ENCODE measurements at regions not wholly inside any gene's neighbourhood (a gene's known extent, or its start where the extent isn't known, plus 50 kb on each side); places are given as distances from the start of the nearest gene placed in this dataset.

DNA sequence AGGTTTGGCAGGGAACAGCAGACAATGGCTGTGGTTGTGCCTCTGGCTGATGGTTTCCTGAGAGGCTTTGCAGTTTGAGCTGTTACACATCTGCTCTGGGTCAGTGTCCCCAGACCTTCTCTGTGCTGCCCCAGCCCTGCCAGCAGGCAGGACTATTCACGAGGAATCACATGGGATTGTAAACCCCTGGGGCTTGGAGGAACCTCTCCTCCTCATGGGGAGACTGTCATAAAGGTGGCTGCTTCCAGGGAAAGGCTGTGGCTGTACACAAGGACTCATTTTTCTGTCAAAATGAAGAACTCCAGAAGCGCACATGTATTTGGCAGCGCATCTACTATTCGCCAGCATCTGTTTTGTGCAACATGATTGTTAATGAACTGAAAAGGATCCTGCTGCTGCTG is 142.6 kb upstream of the CYP1B1 start:
- ATAC-seq (replicated peaks in 6 of 8): peak in 1 of 8 experiments; percentile 41
- H3K4me3 ChIP-seq: no peak overlapping the region
- in situ Hi-C loops (cut with MboI; ENCODE audit: low pct_unique_long_range_greater_than_20kb in 2 of 9, low sequenced_read_pairs in 9 of 9, unreplicated experiment in 9 of 9): no loop called here
- H3K27ac ChIP-seq: no peak overlapping the region
- 0 to 80% (median 50%) methylated on average over 1 to 4 of the region's 4 CpGs; no CpG with 5 or more reads in 5 of the 10 experiments for WGBS, 10 experiments
- H3K4me1 ChIP-seq (replicated peaks in 1 of 2): peaks cover 10 to 14% of the 10 kb centered on the region in 2 donors

DNA sequence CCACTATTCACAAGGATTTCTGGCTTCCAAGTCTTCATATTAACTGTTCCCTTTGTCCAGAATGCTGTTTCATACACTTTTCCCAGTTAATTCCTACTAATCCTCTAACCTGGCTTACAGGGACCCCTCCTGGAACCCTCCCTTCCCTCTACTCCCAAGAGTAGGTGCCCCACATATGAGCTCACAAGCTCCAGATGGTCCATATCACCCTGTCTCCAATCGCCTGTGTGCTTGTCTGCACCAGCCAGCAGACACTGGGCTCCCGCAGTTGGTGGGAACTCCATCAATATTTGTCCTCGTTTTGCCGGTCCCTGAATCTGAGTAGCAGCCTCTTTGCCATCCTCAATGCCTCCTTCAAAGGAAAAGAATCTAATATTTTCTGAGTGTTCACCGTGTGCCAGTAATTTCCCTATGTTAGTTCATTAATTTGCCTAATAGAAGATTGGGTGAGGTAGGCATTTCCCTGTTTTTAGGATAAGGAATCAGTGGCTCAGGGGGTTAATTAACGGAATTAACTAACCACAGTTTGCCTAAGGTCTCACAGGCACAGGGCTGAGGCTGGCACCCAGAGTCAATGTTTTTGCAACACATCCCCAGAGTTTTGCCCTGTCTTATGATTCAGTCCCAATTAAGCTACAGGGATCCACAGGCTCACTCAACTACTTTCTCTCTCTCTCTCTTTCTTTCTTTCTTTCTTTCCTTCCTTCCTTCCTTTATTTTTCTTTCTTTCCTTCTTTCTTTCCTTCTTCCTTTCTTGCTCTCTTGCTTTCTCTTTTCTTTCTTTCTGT is 141.6 kb upstream of the CYP1B1 start:
- no peak overlapping the region for H3K27ac ChIP-seq
- WGBS, 10 experiments: 0 to 100% (median 72%) methylated on average over 1 to 5 of the region's 6 CpGs
- no peak overlapping the region for H3K4me3 ChIP-seq
- ATAC-seq (replicated peaks in 6 of 8): no peak
- in situ Hi-C loops (cut with MboI; ENCODE audit: low pct_unique_long_range_greater_than_20kb in 2 of 9, low sequenced_read_pairs in 9 of 9, unreplicated experiment in 9 of 9): no loop called here
- H3K4me1 ChIP-seq (replicated peaks in 1 of 2): peaks cover 10 to 15% of the 10 kb centered on the region in 2 donors

DNA sequence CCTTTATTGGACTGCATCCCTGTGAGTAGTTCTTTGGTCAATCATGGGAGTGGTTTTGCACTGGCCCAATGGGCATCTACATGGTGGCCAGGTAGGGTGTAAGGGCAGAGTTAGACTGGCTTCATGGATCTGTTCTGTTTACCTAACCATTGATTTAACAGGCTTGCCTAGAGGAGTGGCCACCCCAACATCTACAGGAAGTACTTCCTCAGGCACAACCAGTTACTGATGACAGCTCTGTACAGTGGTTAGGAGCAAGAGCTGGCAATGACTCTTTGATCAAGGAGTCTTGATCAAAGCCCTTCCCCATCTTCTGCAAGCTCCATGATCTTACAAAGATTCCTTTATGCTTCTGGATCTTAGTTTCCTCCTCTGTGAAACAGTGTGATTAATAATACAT is 140.9 kb upstream of the CYP1B1 start:
- Histone ChIP-seq H3K27ac (no peak overlapping the region), H3K4me1 (replicated peaks in 1 of 2) (peaks cover 10 to 15% of the 10 kb centered on the region in 2 donors), H3K4me3 (no peak overlapping the region)
- in situ Hi-C loops (cut with MboI; ENCODE audit: low pct_unique_long_range_greater_than_20kb in 2 of 9, low sequenced_read_pairs in 9 of 9, unreplicated experiment in 9 of 9): no loop called here
- ATAC-seq (replicated peaks in 6 of 8): no peak

DNA sequence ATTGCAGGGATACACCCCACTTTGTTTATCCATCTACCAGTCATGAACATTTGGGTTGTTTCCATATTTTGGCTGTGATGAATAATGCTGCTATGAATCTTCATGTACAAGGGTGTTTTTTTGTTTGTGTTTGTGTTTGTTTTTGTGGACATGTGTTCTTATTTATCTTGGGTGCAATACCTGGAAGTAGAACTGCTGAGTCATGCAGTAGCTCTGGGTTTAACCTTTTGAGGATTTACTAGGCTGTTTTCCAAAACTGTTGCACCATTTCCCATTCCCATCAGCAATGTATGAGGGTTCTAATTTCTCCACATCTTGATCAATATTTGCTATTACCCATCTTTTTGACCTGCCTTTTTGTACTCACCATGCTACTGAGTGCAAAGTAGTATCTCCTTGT is 140.0 kb upstream of the CYP1B1 start:
- no peak overlapping the region for H3K27ac ChIP-seq
- H3K4me3 ChIP-seq: no peak overlapping the region
- H3K4me1 ChIP-seq (replicated peaks in 1 of 2): peaks cover 10 to 15% of the 10 kb centered on the region in 2 donors
- ATAC-seq (replicated peaks in 6 of 8): peak in 2 of 8 experiments; percentile 70 to 74
- in situ Hi-C loops (cut with MboI; ENCODE audit: low pct_unique_long_range_greater_than_20kb in 2 of 9, low sequenced_read_pairs in 9 of 9, unreplicated experiment in 9 of 9): no loop called here

- no peak overlapping the region for H3K4me3 ChIP-seq
- peaks cover 10 to 15% of the 10 kb centered on the region in 2 donors for H3K4me1 ChIP-seq (replicated peaks in 1 of 2)
- peak in 2 of 8 experiments; percentile 27 to 58 for ATAC-seq (replicated peaks in 6 of 8)
- WGBS, 10 experiments: 5 to 100% (median 83%) methylated on average over 1 to 2 of the region's 2 CpGs; no CpG with 5 or more reads in 4 of the 10 experiments
- H3K27ac ChIP-seq: no peak overlapping the region
- in situ Hi-C loops (cut with MboI; ENCODE audit: low pct_unique_long_range_greater_than_20kb in 2 of 9, low sequenced_read_pairs in 9 of 9, unreplicated experiment in 9 of 9): no loop called here
Measured at GRCh38 chr2:38215522-38215921, 139.6 kb upstream of the CYP1B1 start.

DNA sequence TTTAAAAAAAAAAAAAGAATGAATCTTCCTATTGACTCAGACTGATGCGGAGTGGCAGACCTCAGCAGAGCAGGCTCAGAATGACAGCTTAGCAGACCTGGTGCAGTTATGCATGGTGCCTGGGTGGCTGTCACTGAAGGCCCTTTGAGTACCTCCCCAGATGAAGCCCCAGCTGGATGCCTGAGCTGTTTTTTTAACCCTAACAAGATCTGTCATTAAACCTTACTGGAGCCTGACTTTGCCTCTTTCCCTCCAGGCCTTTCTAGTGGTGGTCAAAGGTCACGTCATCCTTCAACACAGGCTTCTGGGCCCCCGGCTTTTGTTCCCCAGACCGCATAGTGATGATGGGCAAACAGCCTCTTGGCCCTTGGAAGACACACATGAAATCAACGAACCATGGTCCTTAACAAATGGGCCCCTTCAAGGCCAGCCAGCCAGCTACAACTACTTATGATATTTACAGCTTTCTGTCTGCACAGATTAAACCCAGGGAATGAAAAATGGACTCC is 138.3 kb upstream of the CYP1B1 start:
- H3K4me1 ChIP-seq (replicated peaks in 1 of 2): peaks cover 10 to 15% of the 10 kb centered on the region in 2 donors
- 0 to 63% (median 17%) methylated on average over 1 to 5 of the region's 5 CpGs; no CpG with 5 or more reads in 3 of the 10 experiments for WGBS, 10 experiments
- peak in 5 of 8 experiments; percentile 65 to 96 (median 82) for ATAC-seq (replicated peaks in 6 of 8)
- no peak overlapping the region for H3K4me3 ChIP-seq
- in situ Hi-C loops (cut with MboI; ENCODE audit: low pct_unique_long_range_greater_than_20kb in 2 of 9, low sequenced_read_pairs in 9 of 9, unreplicated experiment in 9 of 9): no loop called here
- H3K27ac ChIP-seq: peak overlapping the region; percentile 56 to 58

DNA sequence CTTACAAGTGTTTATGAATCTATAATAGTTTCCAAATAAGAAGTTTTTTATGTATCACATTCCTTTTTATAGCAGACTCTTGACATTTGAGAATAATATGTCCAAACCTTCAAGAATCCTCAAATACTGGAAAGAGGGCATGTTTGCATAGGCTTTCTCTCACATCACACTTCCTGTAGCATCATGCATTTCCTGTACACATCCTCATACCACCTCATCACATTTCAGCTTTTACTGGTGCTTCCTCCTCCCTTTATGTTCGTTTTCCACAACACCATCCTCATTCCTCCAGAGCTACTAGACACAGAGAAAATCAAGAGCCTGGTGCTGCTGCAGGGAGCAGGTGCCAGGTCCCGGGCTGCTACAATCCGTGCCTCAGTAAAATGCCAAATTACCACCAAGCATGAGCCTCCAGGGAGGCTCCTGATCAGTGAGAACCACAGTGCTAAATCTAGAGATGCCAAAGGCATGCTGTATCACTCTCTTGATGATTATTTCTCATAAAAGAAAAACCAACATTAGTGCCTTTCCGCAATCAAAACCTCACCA is 137.7 kb upstream of the CYP1B1 start:
- in situ Hi-C loops (cut with MboI; ENCODE audit: low pct_unique_long_range_greater_than_20kb in 2 of 9, low sequenced_read_pairs in 9 of 9, unreplicated experiment in 9 of 9): no loop called here
- Histone ChIP-seq H3K27ac (peak overlapping the region; percentile 56 to 58), H3K4me3 (no peak overlapping the region), H3K4me1 (replicated peaks in 1 of 2) (peaks cover 10 to 15% of the 10 kb centered on the region in 2 donors)
- peak in 1 of 8 experiments; percentile 12 for ATAC-seq (replicated peaks in 6 of 8)
- WGBS, 10 experiments: 50 to 94% (median 79%) methylated on average over 1 to 4 of the region's 4 CpGs; no CpG with 5 or more reads in 1 of the 10 experiments

DNA sequence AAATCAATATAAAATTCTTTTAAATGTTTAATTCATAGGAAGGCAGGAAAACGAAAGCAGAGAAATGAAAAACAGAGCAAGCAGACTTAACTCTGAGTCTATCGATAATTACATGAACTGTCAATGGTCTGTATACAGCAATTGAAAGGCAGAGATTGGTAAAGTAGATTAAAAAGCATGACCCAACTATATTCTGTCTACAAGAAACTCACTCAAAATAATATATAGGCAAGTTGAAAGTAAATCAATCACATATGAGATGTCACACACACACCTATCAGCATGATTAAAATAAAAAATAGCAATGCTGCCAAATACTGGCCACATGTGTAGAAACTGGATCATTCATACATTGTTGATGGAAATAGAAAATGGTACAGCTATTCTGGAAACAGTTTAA is 136.4 kb upstream of the CYP1B1 start:
- H3K4me3 ChIP-seq: no peak overlapping the region
- peaks cover 10 to 15% of the 10 kb centered on the region in 2 donors for H3K4me1 ChIP-seq (replicated peaks in 1 of 2)
- no peak overlapping the region for H3K27ac ChIP-seq
- in situ Hi-C loops (cut with MboI; ENCODE audit: low pct_unique_long_range_greater_than_20kb in 2 of 9, low sequenced_read_pairs in 9 of 9, unreplicated experiment in 9 of 9): no loop called here
- 65 to 100% (median 96%) methylated on average over 1 to 2 of the region's 2 CpGs for WGBS, 10 experiments
- no peak for ATAC-seq (replicated peaks in 6 of 8)

DNA sequence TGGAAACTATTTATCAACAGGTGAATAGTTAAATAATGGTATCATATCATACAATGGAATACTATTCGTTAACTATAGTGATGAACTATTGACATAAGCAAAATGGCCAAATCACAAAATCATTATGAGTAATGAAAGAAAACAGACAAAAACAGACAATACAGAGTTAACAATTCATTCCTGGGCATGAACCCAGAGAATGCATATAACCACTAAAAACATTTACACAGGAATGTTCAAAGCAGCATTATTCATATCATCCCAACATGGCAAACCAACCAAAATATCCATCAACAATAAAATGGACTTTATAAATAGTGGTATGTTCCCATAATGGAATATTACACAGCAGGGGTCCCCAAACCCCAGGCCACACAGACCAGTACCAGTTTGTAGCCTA is 131.2 kb upstream of the CYP1B1 start:
- H3K4me1 ChIP-seq (replicated peaks in 1 of 2): peaks cover 0 to 2% of the 10 kb centered on the region in 2 donors
- H3K27ac ChIP-seq: no peak overlapping the region
- no peak for ATAC-seq (replicated peaks in 6 of 8)
- H3K4me3 ChIP-seq: no peak overlapping the region
- WGBS, 10 experiments: 75 to 100% (median 89%) methylated on average over 1 of the region's 1 CpG; no CpG with 5 or more reads in 2 of the 10 experiments
- in situ Hi-C loops (cut with MboI; ENCODE audit: low pct_unique_long_range_greater_than_20kb in 2 of 9, low sequenced_read_pairs in 9 of 9, unreplicated experiment in 9 of 9): no loop called here

DNA sequence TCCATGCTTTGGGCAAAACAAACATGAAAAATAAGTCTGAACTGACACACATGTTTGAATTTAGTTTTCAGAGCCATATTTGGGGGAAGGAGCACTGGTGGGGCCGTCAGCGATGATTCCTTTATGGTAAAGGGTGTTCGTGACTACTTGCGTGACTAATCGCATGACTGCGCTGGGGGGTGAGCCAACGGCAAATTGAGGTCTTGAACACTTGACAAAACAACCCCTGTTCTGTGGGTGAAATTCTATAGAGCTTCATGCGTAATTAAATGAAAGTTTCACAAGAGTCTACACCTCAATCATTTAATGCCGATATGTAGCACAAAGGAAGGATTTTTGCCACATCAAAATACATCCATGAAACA is 127.5 kb upstream of the CYP1B1 start:
- 85 to 100% (median 94%) methylated on average over 3 to 7 of the region's 9 CpGs; no CpG with 5 or more reads in 2 of the 10 experiments for WGBS, 10 experiments
- no peak for ATAC-seq (replicated peaks in 6 of 8)
- in situ Hi-C loops (cut with MboI; ENCODE audit: low pct_unique_long_range_greater_than_20kb in 2 of 9, low sequenced_read_pairs in 9 of 9, unreplicated experiment in 9 of 9): no loop called here
- Histone ChIP-seq H3K4me3 (no peak overlapping the region), H3K4me1 (replicated peaks in 1 of 2) (peaks cover 0 to 10% of the 10 kb centered on the region in 2 donors), H3K27ac (no peak overlapping the region)

DNA sequence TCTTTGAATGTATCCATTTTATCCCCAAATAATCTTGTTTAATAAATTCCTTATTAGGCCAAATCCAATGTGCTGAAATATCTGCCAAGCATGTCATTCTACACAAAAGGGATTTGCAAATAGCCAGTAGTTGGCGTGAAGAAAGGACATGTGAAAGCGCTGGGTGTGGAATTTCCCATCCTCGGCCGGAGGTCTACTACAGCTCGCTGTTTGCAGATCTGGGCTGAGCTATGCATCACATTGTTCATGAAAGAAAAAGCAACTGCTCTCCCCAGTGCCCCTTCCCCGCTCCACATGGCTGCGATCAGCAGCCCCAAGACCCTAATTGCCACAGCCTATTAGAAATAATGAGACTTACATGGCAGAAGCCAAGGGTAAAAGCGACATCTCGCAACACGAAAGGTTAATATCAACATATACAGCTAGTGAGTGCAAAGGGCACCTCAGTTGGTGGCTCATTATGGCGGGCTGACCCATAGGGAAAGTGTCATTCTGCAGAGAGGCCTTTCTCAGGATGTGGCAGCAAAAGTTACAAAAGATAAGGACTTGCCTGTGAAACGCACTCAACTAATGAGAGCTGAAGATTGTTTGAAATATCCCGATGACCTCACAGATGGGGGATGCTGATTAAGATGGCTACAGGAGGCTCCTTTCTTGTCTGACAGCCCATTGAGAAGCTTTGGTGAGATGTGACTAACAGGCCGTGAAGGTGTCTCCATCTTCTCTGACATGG is 126.9 kb upstream of the CYP1B1 start:
- ATAC-seq (replicated peaks in 6 of 8): no peak

GRCh38 chr2:38201784-38202183 is 125.8 kb upstream of the CYP1B1 start:
- H3K4me3 ChIP-seq: no peak overlapping the region
- peaks cover 0 to 10% of the 10 kb centered on the region in 2 donors for H3K4me1 ChIP-seq (replicated peaks in 1 of 2)
- H3K27ac ChIP-seq: no peak overlapping the region
- ATAC-seq (replicated peaks in 6 of 8): peak; percentile 15 to 83 (median 56)
- in situ Hi-C loops (cut with MboI; ENCODE audit: low pct_unique_long_range_greater_than_20kb in 2 of 9, low sequenced_read_pairs in 9 of 9, unreplicated experiment in 9 of 9): no loop called here

More for the DNA sequence above, 126.9 kb upstream of the CYP1B1 start:
- WGBS, 10 experiments: 80 to 100% (median 93%) methylated on average over 2 to 9 of the region's 14 CpGs; no CpG with 5 or more reads in 1 of the 10 experiments
- in situ Hi-C loops (cut with MboI; ENCODE audit: low pct_unique_long_range_greater_than_20kb in 2 of 9, low sequenced_read_pairs in 9 of 9, unreplicated experiment in 9 of 9): no loop called here
- Histone ChIP-seq H3K27ac (no peak overlapping the region), H3K4me1 (replicated peaks in 1 of 2) (peaks cover 0 to 10% of the 10 kb centered on the region in 2 donors), H3K4me3 (no peak overlapping the region)

- in situ Hi-C loops (cut with MboI; ENCODE audit: low pct_unique_long_range_greater_than_20kb in 2 of 9, low sequenced_read_pairs in 9 of 9, unreplicated experiment in 9 of 9): no loop called here
Measured at GRCh38 chr2:38200598-38200997, 124.6 kb upstream of the CYP1B1 start.

More at GRCh38 chr2:38200598-38200997, 124.6 kb upstream of the CYP1B1 start:
- H3K27ac ChIP-seq: no peak overlapping the region
- peak in 1 of 8 experiments; percentile 62 for ATAC-seq (replicated peaks in 6 of 8)
- H3K4me3 ChIP-seq: no peak overlapping the region
- H3K4me1 ChIP-seq (replicated peaks in 1 of 2): peaks cover 0 to 10% of the 10 kb centered on the region in 2 donors
- WGBS, 10 experiments: 47 to 100% (median 77%) methylated on average over 2 to 3 of the region's 3 CpGs; no CpG with 5 or more reads in 1 of the 10 experiments
